ENCODE measurements at regions not wholly inside any gene's neighbourhood (a gene's known extent, or its start where the extent isn't known, plus 50 kb on each side); places are given as distances from the start of the nearest gene placed in this dataset.

GRCh38 chr16:5347561-5347960 is 250.0 kb upstream of the EEF2KMT start:
- TF ChIP-seq CTCF (IDR thresholded peaks at IDR 0.05; ENCODE audit: insufficient read depth, low read depth, low read length): no peak
- H3K36me3 ChIP-seq (ENCODE audit: control insufficient read depth, insufficient read depth, low read length): no peaks in the 10 kb centered on the region
- no peak overlapping the region for H3K4me3 ChIP-seq (ENCODE audit: low read depth, low read length)
- DNase-seq (ENCODE audit: low read depth): no peak
- POLR2A ChIA-PET: no interaction called here
- H3K27me3 ChIP-seq (ENCODE audit: control insufficient read depth, insufficient read depth, low read length): no peaks in the 10 kb centered on the region
- CTCF ChIA-PET: no interaction called here

- CTCF ChIA-PET: no interaction called here
- POLR2A ChIA-PET: no interaction called here
- Histone ChIP-seq H3K4me3 (ENCODE audit: low read depth, low read length) (no peak overlapping the region), H3K36me3 (ENCODE audit: control insufficient read depth, insufficient read depth, low read length) (no peaks in the 10 kb centered on the region), H3K27me3 (ENCODE audit: control insufficient read depth, insufficient read depth, low read length) (no peaks in the 10 kb centered on the region)
- no peak for DNase-seq (ENCODE audit: low read depth)
- TF ChIP-seq CTCF (IDR thresholded peaks at IDR 0.05; ENCODE audit: insufficient read depth, low read depth, low read length): no peak
Measured at GRCh38 chr16:5336941-5337340, 239.3 kb upstream of the EEF2KMT start.

GRCh38 chr16:5333991-5334390 is 236.4 kb upstream of the EEF2KMT start:
- Histone ChIP-seq H3K36me3 (ENCODE audit: control insufficient read depth, insufficient read depth, low read length) (no peaks in the 10 kb centered on the region), H3K27me3 (ENCODE audit: control insufficient read depth, insufficient read depth, low read length) (no peaks in the 10 kb centered on the region), H3K4me3 (ENCODE audit: low read depth, low read length) (no peak overlapping the region)
- TF ChIP-seq CTCF (IDR thresholded peaks at IDR 0.05; ENCODE audit: insufficient read depth, low read depth, low read length): no peak
- CTCF ChIA-PET: no interaction called here
- POLR2A ChIA-PET: no interaction called here
- no peak for DNase-seq (ENCODE audit: low read depth)

GRCh38 chr16:5333126-5333525 is 235.5 kb upstream of the EEF2KMT start:
- Histone ChIP-seq H3K36me3 (ENCODE audit: control insufficient read depth, insufficient read depth, low read length) (no peaks in the 10 kb centered on the region), H3K27me3 (ENCODE audit: control insufficient read depth, insufficient read depth, low read length) (no peaks in the 10 kb centered on the region), H3K4me3 (ENCODE audit: low read depth, low read length) (no peak overlapping the region)
- DNase-seq (ENCODE audit: low read depth): no peak
- CTCF ChIA-PET: no interaction called here
- POLR2A ChIA-PET: no interaction called here
- TF ChIP-seq CTCF (IDR thresholded peaks at IDR 0.05; ENCODE audit: insufficient read depth, low read depth, low read length): no peak

GRCh38 chr16:5330058-5330457 is 232.5 kb upstream of the EEF2KMT start:
- CTCF ChIA-PET: no interaction called here
- no peaks in the 10 kb centered on the region for H3K36me3 ChIP-seq (ENCODE audit: control insufficient read depth, insufficient read depth, low read length)
- no peaks in the 10 kb centered on the region for H3K27me3 ChIP-seq (ENCODE audit: control insufficient read depth, insufficient read depth, low read length)
- no peak overlapping the region for H3K4me3 ChIP-seq (ENCODE audit: low read depth, low read length)
- no peak for DNase-seq (ENCODE audit: low read depth)
- POLR2A ChIA-PET: no interaction called here
- TF ChIP-seq CTCF (IDR thresholded peaks at IDR 0.05; ENCODE audit: insufficient read depth, low read depth, low read length): no peak
